Peyer's patch (tissue), 4 donors: ENCODE measurements at regions not wholly inside any gene's neighbourhood (a gene's known extent, or its start where the extent isn't known, plus 50 kb on each side); places are given as distances from the start of the nearest gene placed in this dataset.

Experiments
- CTCF ChIP-seq, 6 experiments: fragments of 450-650 bp in 4 of 6; fragments of 200-600 bp in 2 of 6; sonication (generic) in 1 of 6; IDR thresholded peaks; one replicate each; pipeline ENCODE4 v1.5.1; 2017 to 2019; ENCODE audit warnings: antibody characterized with exemption in 6 of 6, mild to moderate bottlenecking in 3 of 6, moderate library complexity in 1 of 6
- POLR2A ChIP-seq, 2 donors: fragments of 450-650 bp; IDR thresholded peaks; one replicate each; pipeline ENCODE4 v1.5.1; 2017; ENCODE audit warnings: antibody characterized with exemption in 2 of 2, mild to moderate bottlenecking in 2 of 2, moderate library complexity in 2 of 2

- TF ChIP-seq CTCF (IDR thresholded peaks at IDR 0.05) (no peak), POLR2A (IDR thresholded peaks at IDR 0.05) (no peak)
Measured at GRCh38 chr6:14571001-14571400, 453.4 kb downstream of the CD83 start.
